Heart left ventricle (tissue), 16 donors: ENCODE measurements at regions not wholly inside any gene's neighbourhood (a gene's known extent, or its start where the extent isn't known, plus 50 kb on each side); places are given as distances from the start of the nearest gene placed in this dataset.

Source experiments
- ATAC-seq, 4 donors: fragments of 200-7000 bp; cut with Tn5 transposase; one replicate each; pipeline ENCODE4 v1.9.1; 2020 to 2022; ENCODE audit warnings: moderate library complexity in 4 of 4, mild to moderate bottlenecking in 3 of 4, moderate number of reproducible peaks in 1 of 4
- DNase-seq, 5 donors: peaks; one replicate each; pipeline ENCODE4 v3.0.0-alpha.2; 2020
- H3K27ac ChIP-seq, 12 donors: fragments of 200-600 bp; sonication (generic) in 4 of 12; one replicate each; pipeline versions ENCODE4 v1.5.0 to v1.8.0; 2016 to 2022; ENCODE audit warnings: mild to moderate bottlenecking in 2 of 12
- H3K27me3 ChIP-seq, 9 donors: fragments of 200-600 bp; sonication (generic) in 2 of 9; one replicate each; pipeline versions ENCODE4 v1.5.1 to v1.8.0; 2016 to 2022; ENCODE audit warnings: mild to moderate bottlenecking in 3 of 9
- H3K36me3 ChIP-seq, 9 donors: fragments of 200-600 bp; sonication (generic) in 2 of 9; one replicate each; pipeline versions ENCODE4 v1.5.0 to v1.8.0; 2018 to 2022; ENCODE audit warnings: mild to moderate bottlenecking in 2 of 9
- H3K4me1 ChIP-seq, 12 donors: fragments of 200-600 bp; sonication (generic) in 4 of 12; one replicate each; pipeline versions ENCODE4 v1.5.0 to v1.8.0; 2016 to 2022; ENCODE audit warnings: mild to moderate bottlenecking in 3 of 12
- H3K4me3 ChIP-seq, 12 donors: fragments of 200-600 bp; sonication (generic) in 4 of 12; one replicate each; pipeline versions ENCODE4 v1.5.0 to v1.8.0; 2017 to 2022; ENCODE audit warnings: mild to moderate bottlenecking in 9 of 12, moderate library complexity in 4 of 12
- H3K9me3 ChIP-seq, 12 donors: fragments of 200-600 bp; sonication (generic) in 4 of 12; one replicate each; pipeline versions ENCODE4 v1.5.0 to v1.8.0; 2016 to 2022; ENCODE audit warnings: mild to moderate bottlenecking in 1 of 12
- POLR2A ChIP-seq, 2 donors: fragments of 450-650 bp; IDR thresholded peaks; one replicate each; pipeline ENCODE4 v1.6.1; 2017; ENCODE audit warnings: antibody characterized with exemption in 2 of 2, mild to moderate bottlenecking in 2 of 2, moderate library complexity in 2 of 2
- WGBS, 4 donors: extraction: QIAGEN DNeasy Blood & Tissue Kit in 2 of 4; methylation state at CpG; one replicate each; pipeline versions ENCODE4 v1.1.5 to v1.1.7; 2013 to 2018; 5-methylcytosine and 5-hydroxymethylcytosine counted together
- intact Hi-C, 10 donors: fragments of 100-400 bp; cut with DNase I; formaldehyde crosslinking; loops; one replicate each; pipeline versions ENCODE4 v1.11.1 to v1.14.2; 2022
- TF ChIP-seq, protein P1 (sequence below), 12 donors: fragments of 200-600 bp; sonication (generic) in 4 of 12; IDR thresholded peaks; one replicate each; pipeline versions ENCODE4 v1.5.0 to v1.8.0; 2018 to 2022; ENCODE audit warnings: antibody characterized with exemption in 12 of 12, mild to moderate bottlenecking in 5 of 12
- donor health status: ischemic (EF 13 %, LVEDD 7.1; RV severe dilation, severe dysfunction).
- donor health status: healthy with polysubstance abuse.
- donor health status: DM: no; HTN: yes; CAD: no.
- donor health status: DM: no; HTN: no; CAD: no.
- donor health status: ischemic (EF 25% LVEDD 6.9; RV normal size, moderate dysfunction).
- donor health status: ischemic (EF 25% LVEDD 5.7; RV mildly dilated, moderate dysfunction).
- donor health status: healthy.
- donor health status: DM: yes; HTN: yes; CAD: no.
- donor health status: ischemic (EF 35%, LVEDD 5.7; RV mildly dilated, moderate dysfunction).
- donor health status: nonischemic (EF 11% LVEDD 7.7; RV severe dilation, severe dysfunction).
- donor health status: DM: yes; HTN: yes; CAD: no.
- donor health status: PGD.
- donor health status: ischemic (EF 29% LVEDD 5.4; RV normal size, mild dysfunction).
- donor health status: nonischemic (EF 23%, LVEDD 6.1; RV moderate dilation, normal function).

DNA sequence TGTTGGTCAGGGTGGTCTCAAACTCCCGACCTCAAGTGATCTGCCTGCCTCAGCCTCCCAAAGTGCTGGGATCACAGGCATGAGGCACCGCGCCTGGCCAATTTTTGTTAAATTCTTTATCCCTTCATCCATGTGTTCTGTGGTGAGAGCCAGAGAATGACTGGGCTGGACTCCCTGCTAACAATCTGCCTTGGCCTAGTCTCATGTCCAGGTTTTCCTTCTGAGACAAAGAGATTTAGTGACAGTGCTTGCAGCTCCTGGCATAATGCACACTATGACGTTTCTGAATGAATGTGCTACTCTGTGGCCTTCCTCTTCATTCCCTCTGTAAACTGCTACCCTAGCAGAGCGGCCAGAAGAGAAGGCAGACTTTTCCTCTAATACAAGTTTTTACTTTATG lies 79.3 kb downstream of the FOXD1 start:
- no peak overlapping the region for H3K4me3 ChIP-seq
- no peaks in the 10 kb centered on the region for H3K9me3 ChIP-seq
- no peak for TF ChIP-seq POLR2A (IDR thresholded peaks at IDR 0.05)
- TF ChIP-seq, protein P1, sequence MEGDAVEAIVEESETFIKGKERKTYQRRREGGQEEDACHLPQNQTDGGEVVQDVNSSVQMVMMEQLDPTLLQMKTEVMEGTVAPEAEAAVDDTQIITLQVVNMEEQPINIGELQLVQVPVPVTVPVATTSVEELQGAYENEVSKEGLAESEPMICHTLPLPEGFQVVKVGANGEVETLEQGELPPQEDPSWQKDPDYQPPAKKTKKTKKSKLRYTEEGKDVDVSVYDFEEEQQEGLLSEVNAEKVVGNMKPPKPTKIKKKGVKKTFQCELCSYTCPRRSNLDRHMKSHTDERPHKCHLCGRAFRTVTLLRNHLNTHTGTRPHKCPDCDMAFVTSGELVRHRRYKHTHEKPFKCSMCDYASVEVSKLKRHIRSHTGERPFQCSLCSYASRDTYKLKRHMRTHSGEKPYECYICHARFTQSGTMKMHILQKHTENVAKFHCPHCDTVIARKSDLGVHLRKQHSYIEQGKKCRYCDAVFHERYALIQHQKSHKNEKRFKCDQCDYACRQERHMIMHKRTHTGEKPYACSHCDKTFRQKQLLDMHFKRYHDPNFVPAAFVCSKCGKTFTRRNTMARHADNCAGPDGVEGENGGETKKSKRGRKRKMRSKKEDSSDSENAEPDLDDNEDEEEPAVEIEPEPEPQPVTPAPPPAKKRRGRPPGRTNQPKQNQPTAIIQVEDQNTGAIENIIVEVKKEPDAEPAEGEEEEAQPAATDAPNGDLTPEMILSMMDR (IDR thresholded peaks at IDR 0.05), result no peak
- H3K27ac ChIP-seq, result no peak overlapping the region
- ATAC-seq (no peak), DNase-seq (no peak)
- H3K27me3 ChIP-seq, result peaks cover 0 to 60% (median 11%) of the 10 kb centered on the region in 9 donors
- 87 to 91% (median 89%) methylated on average over 5 of the region's 5 CpGs for WGBS, 4 donors
- H3K4me1 ChIP-seq, result no peaks in the 10 kb centered on the region
- no peaks in the 10 kb centered on the region for H3K36me3 ChIP-seq
- intact Hi-C loops, result no loop called here

DNA sequence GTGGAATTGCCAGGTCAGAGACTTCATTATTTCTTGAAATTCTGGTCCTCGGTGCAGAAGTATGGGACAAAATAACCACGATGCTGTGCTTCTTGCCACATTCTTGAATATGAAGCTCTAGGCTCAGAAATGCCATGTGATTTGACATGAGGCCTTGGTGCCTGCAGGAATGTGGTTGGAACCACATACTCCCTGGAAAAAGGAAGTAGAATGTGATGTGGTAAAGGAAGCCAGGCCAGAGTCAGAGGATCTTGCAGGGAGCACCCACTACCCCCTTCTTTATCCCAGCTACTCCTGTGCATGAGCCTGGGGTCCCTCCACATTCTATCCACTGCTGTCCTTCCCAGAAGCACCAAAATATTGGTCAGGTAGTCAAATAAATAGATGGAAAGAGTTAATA lies 80.9 kb downstream of the FOXD1 start:
- WGBS, 4 donors, result 78 to 93% (median 88%) methylated on average over 2 of the region's 2 CpGs
- no peak for TF ChIP-seq POLR2A (IDR thresholded peaks at IDR 0.05)
- TF ChIP-seq, protein P1 (IDR thresholded peaks at IDR 0.05), result no peak
- H3K4me1 ChIP-seq, result no peaks in the 10 kb centered on the region
- no peak for DNase-seq
- intact Hi-C loops, result no loop called here
- no peak for ATAC-seq
- H3K4me3 ChIP-seq, result no peak overlapping the region
- H3K27ac ChIP-seq, result no peak overlapping the region
- H3K27me3 ChIP-seq, result peaks cover 0 to 61% (median 10%) of the 10 kb centered on the region in 9 donors
- no peaks in the 10 kb centered on the region for H3K9me3 ChIP-seq
- H3K36me3 ChIP-seq, result no peaks in the 10 kb centered on the region

DNA sequence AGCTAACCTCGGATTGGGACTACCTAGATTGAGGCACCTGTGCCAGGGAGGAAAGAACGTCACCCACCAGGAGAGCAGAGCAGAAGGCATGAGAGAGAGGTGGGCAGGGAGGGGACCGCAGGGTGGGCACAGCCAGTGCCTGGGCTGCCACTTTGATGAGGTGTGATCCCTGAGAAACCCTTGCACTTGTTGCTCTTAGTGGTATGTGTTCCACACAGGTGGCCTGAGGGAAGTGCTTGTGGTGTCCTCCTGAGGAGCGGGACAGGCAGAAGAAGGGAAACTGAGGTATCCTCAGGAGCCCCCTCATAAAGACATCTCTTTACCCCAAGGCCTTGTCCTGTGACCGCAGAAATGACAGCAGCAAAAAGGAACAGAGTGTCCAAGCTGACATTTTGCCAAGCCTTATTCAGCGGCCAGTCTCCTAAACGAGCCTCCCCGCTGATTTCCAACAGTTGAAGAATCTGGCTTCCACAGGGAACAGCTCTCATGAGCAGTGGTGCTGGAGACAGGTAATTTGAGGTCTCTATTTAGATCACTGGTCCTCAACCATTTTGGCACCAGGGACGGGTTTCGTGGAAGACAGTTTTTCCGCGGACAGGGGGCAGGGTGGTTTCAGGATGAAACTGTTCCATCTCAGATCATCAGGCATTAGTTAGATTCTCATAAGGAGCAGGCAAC lies 82.4 kb downstream of the FOXD1 start:
- Histone ChIP-seq H3K27ac (no peak overlapping the region), H3K27me3 (peaks cover 0 to 49% (median 10%) of the 10 kb centered on the region in 9 donors), H3K9me3 (peaks cover 0 to under 1% (median 0%) of the 10 kb centered on the region in 12 donors), H3K4me3 (no peak overlapping the region), H3K36me3 (no peaks in the 10 kb centered on the region), H3K4me1 (no peaks in the 10 kb centered on the region)
- intact Hi-C loops, result no loop called here
- no peak for DNase-seq
- TF ChIP-seq POLR2A (IDR thresholded peaks at IDR 0.05), result no peak
- TF ChIP-seq, protein P1 (IDR thresholded peaks at IDR 0.05), result no peak
- WGBS, 4 donors, result 77 to 86% (median 81%) methylated on average over 12 of the region's 12 CpGs
- ATAC-seq, result no peak

DNA sequence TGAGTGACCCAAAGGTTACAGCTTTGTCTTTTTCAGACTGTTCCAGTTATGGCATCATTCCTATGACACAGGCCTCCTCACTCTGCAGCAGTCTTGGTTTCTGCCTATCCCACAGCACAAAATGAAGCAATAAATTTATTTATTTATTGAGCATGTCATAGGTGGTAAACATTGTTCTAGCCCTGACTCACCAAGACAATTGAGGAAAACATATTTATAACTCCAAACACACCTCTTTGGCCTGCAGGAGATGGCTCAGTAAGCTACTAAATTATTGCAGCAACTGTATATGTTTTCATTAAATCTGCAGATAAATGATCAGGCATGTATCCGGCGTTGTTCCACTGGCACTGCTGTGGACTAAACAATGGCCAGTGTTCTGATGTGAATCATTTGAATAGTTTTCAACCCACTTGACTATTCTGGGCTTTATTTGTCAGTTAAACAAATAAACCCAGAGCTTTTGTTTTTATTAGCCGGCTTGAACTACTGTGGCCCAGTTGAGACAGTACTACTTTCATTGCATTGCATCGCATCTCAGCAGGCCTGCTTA lies 83.2 kb downstream of the FOXD1 start:
- 77 to 81% (median 78%) methylated on average over 4 of the region's 4 CpGs for WGBS, 4 donors
- intact Hi-C loops, result no loop called here

More for the DNA sequence above, 83.2 kb downstream of the FOXD1 start:
- Histone ChIP-seq H3K9me3 (peaks cover 0 to 2% (median 0%) of the 10 kb centered on the region in 12 donors), H3K36me3 (no peaks in the 10 kb centered on the region), H3K27ac (no peak overlapping the region), H3K27me3 (peaks cover 0 to 41% (median 8%) of the 10 kb centered on the region in 9 donors), H3K4me1 (no peaks in the 10 kb centered on the region), H3K4me3 (no peak overlapping the region)
- DNase-seq (no peak), ATAC-seq (no peak)
- TF ChIP-seq, protein P1 (IDR thresholded peaks at IDR 0.05), result no peak
- no peak for TF ChIP-seq POLR2A (IDR thresholded peaks at IDR 0.05)
